D341Med (cell line): ENCODE measurements at regions not wholly inside any gene's neighbourhood (a gene's known extent, or its start where the extent isn't known, plus 50 kb on each side); places are given as distances from the start of the nearest gene placed in this dataset.

Experiments used
- DNase-seq: peaks from one replicate; pipeline ENCODE4 v3.0.0; 2012; ENCODE audit warnings: low spot score

DNA sequence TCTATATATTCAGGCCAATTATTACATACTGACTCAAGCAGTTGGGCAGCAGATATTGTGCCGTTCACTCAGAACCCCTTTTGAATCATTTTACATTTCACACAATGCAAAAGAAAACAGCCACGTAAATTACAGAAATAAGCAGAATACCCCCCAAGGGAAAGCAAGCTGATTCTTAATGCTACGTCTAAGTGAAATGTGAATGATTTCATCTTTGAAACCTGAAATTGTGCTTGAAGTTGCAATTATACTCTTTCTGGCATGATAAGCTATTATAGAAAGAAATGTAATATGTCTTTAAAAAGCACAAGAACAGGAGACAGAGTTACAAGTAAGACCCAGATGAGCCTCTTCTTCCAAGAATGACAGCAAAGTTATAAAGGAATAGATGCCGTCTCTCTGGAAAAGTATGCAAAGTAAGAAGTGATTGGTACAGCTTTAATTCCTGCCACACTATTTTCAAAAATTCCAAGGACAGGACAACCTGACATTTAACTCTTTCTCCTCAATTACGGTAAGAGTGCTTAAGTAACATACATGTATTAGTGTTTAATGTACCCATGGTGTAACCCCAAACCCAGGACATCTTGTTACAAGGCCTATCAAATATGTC, 891.5 kb upstream of the ADGRL2 start:
- DNase-seq, result no peak

GRCh38 chr1:80896781-80897356, 903.9 kb upstream of the ADGRL2 start:
- no peak for DNase-seq

DNA sequence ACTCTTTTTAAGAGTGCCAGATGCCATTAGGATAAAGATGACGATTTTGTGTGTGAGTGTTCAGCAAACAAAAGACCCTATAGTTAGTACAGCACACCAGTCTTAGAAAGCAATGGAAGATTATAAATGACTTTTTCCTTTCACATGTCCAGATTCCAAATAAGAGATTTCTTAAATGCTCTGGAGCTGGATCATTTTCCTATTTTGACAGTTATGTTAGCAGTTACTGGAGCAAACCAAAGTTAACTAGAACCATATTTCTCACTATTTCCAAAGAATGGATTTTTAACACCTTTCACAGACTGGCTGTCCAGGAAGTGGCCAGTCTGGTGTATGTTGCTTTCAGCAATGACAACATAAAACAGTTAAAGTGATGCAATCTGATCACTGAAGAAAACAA, 905.8 kb upstream of the ADGRL2 start:
- no peak for DNase-seq

- DNase-seq, result no peak
Measured at GRCh38 chr1:80893115-80893514, 907.6 kb upstream of the ADGRL2 start.

- no peak for DNase-seq
Measured at GRCh38 chr1:80892539-80892938, 908.2 kb upstream of the ADGRL2 start.

DNA sequence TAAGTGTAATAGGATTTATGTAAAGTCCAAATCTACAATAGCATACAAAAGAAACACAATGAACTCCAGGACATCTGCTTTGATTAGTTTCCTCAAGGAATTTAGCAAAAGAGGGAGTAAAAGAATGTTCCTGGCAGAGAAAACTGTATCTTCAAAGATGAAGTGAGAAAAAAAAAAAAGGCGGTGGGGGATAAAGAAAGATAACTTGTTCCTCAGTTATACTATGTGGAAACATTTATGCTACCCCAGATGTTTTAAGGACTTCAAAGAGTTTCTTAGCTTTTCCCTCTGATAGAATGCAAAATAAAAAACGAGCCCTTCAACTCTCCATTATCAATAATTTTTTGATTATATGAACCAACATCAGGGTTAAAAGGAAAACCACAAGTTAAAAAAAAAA, 908.9 kb upstream of the ADGRL2 start:
- no peak for DNase-seq

DNA sequence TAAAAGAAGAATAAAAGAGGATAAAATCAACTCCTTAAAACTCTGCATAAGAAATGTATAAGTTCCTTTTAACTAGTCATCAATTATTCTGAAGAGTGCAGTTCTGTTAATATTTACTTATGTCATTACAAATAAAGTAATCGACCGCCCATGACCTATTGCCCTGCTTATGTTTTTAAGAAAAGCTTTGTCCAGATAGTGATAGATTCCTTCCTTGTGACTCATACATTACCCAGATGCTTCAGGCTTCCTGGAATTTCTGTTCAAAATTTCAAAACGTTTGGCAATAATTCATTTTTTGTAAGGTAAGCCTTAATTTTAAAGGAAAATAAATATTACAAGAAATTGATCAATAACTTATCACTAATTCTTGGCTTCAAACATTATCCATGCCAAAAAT, 918.2 kb upstream of the ADGRL2 start:
- DNase-seq, result no peak

DNA sequence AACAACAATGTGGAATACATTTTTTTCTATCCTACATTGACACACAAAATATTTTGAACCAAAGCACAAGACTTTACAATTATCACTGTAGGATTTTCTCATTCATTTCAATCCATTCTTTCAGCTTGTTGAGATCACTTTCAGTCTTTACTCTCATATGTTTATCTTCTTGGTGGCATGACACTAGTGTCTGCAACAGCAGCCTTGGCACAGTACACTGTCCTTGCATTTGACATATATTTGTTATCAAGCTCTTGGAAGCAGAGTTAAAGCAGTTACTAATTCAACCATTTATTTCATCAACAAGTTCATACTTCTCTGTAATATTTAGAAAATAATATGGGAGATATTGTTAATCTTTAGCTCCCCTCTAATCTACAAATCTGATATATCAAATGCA, 922.4 kb upstream of the ADGRL2 start:
- no peak for DNase-seq

GRCh38 chr1:80876035-80876434, 924.7 kb upstream of the ADGRL2 start:
- no peak for DNase-seq

GRCh38 chr1:80869299-80869698, 931.4 kb upstream of the ADGRL2 start:
- no peak for DNase-seq

DNA sequence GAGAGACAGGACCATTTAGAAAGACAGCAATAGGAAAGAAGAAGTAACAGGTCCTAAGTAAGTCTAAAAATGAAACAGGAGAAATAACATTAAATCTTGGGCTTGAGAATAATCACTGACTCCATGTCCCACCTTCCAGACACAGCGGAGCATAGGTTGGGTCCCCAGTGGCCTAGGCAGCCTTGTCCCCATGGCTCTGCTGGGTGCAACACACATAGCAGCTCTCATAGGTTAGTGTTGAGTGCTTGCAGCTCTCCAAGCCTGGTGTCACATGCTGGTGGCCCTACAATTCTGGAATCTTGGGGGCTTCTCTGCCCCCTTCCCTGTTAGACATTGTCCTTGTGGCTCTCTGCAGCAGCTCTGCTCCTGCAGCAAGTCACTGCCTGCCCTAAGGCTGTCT, 952.8 kb upstream of the ADGRL2 start:
- DNase-seq, result no peak

DNA sequence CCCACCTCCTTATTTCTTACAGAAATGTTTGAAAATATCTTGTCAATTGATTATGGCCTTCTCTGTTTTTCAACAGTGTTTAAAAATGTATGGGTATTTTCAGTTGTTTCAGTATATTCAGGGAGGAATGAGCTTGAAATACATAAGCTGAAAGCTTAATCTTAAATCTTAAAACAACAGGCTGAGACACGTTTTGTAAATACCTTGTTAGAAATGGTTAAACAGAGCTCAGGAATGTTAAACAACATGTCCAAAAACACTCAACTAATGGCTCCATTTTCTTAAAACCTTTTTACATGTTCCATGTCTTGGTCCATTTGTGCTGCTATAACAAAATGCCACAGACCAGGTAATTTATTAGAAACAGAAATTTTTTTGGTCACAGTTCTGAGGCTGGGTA, 953.8 kb upstream of the ADGRL2 start:
- DNase-seq, result no peak

DNA sequence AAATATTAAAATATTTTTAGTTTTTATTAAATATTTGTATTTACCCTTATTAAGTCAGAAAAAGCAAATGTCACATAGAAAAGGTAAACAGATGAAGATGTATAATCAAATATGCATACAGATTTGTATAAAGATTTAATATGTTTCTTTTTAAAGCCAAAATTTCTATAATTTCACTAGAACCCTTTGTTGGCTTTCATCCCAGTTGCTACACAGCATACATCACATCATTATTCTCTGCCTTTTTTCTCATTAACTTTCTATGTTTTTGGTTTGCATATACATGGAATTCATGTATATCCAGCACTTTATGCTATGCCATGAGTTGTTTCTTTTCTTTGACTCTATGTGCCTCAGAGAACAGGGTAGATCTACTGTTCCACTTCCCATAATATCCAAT, 957.9 kb upstream of the ADGRL2 start:
- DNase-seq, result no peak

DNA sequence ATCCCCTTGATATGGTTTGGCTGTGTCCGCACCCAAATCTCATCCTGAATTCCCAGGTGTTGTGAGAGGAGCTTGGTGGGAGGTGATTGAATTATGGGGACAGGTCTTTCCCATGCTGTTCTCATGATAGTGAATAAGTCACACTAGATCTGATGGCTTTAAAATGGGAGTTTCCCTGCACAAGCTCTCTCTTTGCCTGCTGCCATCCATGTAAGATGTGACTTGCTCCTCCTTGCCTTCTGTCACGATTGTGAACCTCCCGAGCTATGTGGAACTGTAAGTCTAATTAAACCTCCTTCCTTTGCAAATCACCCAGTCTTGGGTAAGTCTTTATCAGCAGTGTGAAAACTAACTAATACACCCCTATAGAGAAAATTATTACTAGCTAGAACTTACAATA, 959.5 kb upstream of the ADGRL2 start:
- no peak for DNase-seq

DNA sequence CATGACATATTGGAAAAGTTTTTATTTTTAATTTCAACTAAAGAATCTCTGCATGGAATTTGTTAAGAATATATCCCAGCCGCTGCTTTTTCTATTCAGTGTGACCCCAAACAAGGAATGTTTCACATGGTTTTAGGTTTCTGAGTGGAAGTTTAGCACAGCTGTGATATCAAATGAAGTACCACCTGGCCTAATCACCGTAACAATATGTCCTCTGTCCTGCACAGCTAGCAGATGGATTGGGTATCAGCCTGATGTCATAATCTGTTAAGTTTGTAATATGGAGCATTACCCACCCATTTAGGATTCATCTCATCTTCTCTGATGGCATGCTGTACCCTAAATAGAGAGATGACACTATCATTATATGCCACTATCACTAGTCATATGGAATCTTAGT, 963.7 kb upstream of the ADGRL2 start:
- DNase-seq, result no peak

GRCh38 chr1:80836505-80836904, 964.2 kb upstream of the ADGRL2 start:
- DNase-seq, result no peak

GRCh38 chr1:80827666-80828065, 973.1 kb upstream of the ADGRL2 start:
- DNase-seq, result no peak

- DNase-seq, result no peak
Measured at GRCh38 chr1:80825067-80825466, 975.7 kb upstream of the ADGRL2 start.

DNA sequence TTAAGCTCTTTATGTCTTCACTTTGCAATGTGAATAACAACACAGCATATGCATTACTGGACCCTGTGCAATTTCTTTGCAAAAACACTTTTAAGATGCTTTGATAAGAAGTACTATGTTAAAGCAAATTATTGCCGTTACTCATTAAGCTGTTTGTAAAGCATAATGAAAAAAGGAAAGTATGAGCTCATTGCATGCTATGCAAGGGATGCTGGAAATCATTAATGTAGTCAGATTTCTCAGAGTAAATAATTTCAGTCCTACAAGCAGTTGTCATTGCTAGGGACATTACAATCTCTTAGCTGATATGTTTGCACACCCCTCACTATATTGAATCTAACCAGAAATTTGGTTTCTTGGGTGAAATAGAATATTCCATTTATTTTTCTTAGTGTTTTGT, 982.5 kb upstream of the ADGRL2 start:
- DNase-seq, result no peak

GRCh38 chr1:80807981-80808380, 992.8 kb upstream of the ADGRL2 start:
- DNase-seq, result no peak

DNA sequence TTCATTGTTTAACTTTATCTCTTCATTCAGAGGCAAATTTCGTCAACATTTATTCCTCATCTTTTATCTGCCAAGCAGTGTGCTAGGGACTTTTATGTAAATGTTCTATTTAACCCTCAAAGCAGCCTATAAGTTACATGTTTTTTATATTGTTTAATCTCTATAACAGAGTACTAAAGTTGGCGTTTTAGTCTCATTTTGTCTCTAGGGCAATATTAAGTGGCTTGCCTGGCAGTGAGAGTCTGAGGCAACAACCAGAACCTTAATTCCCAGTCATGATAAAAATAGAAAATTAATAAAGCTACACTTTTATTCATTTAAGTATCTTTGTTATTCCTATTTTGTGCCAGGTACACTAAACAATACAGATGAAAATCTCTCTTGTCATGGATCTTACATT, 994.3 kb upstream of the ADGRL2 start:
- DNase-seq, result no peak

- no peak for DNase-seq
Measured at GRCh38 chr1:80801695-80802094, 999.0 kb upstream of the ADGRL2 start.

- DNase-seq, result no peak
Measured at GRCh38 chr1:80799457-80799856, 1001.3 kb upstream of the ADGRL2 start.

GRCh38 chr1:80779275-80779674, 1021.5 kb upstream of the ADGRL2 start:
- no peak for DNase-seq
